ENCODE measurements at regions not wholly inside any gene's neighbourhood (a gene's known extent, or its start where the extent isn't known, plus 50 kb on each side); places are given as distances from the start of the nearest gene placed in this dataset.

DNA sequence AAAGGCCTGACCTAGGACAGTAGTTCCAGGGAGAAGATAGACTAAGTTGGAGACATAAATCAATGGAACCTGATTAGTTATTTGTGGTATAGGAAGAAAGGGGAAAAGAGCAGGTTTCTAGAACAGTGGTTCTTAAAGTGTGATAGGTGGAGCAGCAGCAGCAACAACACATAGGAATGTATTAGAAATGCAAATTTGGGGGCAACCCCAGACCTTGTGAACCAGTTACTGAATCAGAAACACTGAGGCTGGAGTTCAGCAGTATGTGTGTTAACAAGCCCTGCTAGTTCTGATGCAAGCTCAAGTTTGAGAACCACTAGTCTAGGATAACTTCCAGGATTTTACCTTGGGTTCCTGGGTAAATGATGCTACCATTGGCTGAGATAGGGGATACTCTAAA, 308.7 kb downstream of the EMP1 start:
- H3K9me2 ChIP-seq (ENCODE audit: low read depth, low read length) = no peaks in the 10 kb centered on the region
- H3K27me3 ChIP-seq (ENCODE audit: insufficient read depth, low read length) = no peaks in the 10 kb centered on the region
- H3K9ac ChIP-seq (ENCODE audit: low read length) = no peak overlapping the region
- H3K9me3 ChIP-seq (ENCODE audit: low read length) = no peaks in the 10 kb centered on the region
- H3F3A ChIP-seq (ENCODE audit: insufficient read depth, low read length) = no peaks in the 10 kb centered on the region
- no peak overlapping the region for H2AFZ ChIP-seq (ENCODE audit: low read length)
- no peak overlapping the region for H3K4me2 ChIP-seq (ENCODE audit: low read length)
- H3K27ac ChIP-seq (ENCODE audit: low read depth, low read length, poor library complexity, severe bottlenecking) = no peak overlapping the region
- no peaks in the 10 kb centered on the region for H4K20me1 ChIP-seq (ENCODE audit: insufficient read depth, low read length)
- TF ChIP-seq EZH2 (IDR thresholded peaks at IDR 0.05; ENCODE audit: borderline replicate concordance, low read length) = no peak
- TF ChIP-seq, protein P1, sequence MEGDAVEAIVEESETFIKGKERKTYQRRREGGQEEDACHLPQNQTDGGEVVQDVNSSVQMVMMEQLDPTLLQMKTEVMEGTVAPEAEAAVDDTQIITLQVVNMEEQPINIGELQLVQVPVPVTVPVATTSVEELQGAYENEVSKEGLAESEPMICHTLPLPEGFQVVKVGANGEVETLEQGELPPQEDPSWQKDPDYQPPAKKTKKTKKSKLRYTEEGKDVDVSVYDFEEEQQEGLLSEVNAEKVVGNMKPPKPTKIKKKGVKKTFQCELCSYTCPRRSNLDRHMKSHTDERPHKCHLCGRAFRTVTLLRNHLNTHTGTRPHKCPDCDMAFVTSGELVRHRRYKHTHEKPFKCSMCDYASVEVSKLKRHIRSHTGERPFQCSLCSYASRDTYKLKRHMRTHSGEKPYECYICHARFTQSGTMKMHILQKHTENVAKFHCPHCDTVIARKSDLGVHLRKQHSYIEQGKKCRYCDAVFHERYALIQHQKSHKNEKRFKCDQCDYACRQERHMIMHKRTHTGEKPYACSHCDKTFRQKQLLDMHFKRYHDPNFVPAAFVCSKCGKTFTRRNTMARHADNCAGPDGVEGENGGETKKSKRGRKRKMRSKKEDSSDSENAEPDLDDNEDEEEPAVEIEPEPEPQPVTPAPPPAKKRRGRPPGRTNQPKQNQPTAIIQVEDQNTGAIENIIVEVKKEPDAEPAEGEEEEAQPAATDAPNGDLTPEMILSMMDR (IDR thresholded peaks at IDR 0.05; ENCODE audit: low read length) = no peak
- no peaks in the 10 kb centered on the region for H3K79me2 ChIP-seq (ENCODE audit: insufficient read depth, low read length)
- H3K36me3 ChIP-seq (ENCODE audit: insufficient read depth, low read length) = no peaks in the 10 kb centered on the region
- H3K4me1 ChIP-seq (ENCODE audit: insufficient read depth, low read length, severe bottlenecking) = no peaks in the 10 kb centered on the region
- H3K4me3 ChIP-seq (ENCODE audit: low read depth, low read length, poor library complexity, severe bottlenecking) = no peak overlapping the region

DNA sequence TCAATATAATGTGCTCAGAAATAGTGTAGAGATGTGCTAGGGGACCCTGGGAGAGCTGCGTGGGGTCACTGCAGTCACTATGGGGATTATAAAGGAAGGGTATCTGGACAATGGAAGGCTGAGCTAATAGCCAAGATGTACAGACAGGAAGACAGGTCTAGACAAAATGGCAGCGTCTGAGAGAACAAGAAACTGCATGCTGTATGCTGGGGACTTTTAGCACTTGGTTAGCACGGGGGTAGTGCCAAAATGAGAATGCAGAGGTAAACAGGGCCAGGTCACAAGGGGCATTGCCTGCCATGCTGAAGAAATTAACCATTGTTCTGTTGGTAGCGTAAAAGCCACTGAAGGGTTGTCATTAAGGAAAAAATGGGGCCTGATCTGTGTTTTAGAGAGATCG, 308.2 kb downstream of the EMP1 start:
- TF ChIP-seq, protein P1 (IDR thresholded peaks at IDR 0.05; ENCODE audit: low read length) = no peak
- no peak for TF ChIP-seq EZH2 (IDR thresholded peaks at IDR 0.05; ENCODE audit: borderline replicate concordance, low read length)
- Histone ChIP-seq H4K20me1 (ENCODE audit: insufficient read depth, low read length) (no peaks in the 10 kb centered on the region), H3K79me2 (ENCODE audit: insufficient read depth, low read length) (no peaks in the 10 kb centered on the region), H3K27me3 (ENCODE audit: insufficient read depth, low read length) (no peaks in the 10 kb centered on the region), H3K9me2 (ENCODE audit: low read depth, low read length) (no peaks in the 10 kb centered on the region), H3K9ac (ENCODE audit: low read length) (no peak overlapping the region), H2AFZ (ENCODE audit: low read length) (no peak overlapping the region), H3K9me3 (ENCODE audit: low read length) (no peaks in the 10 kb centered on the region), H3K4me1 (ENCODE audit: insufficient read depth, low read length, severe bottlenecking) (no peaks in the 10 kb centered on the region), H3K4me3 (ENCODE audit: low read depth, low read length, poor library complexity, severe bottlenecking) (no peak overlapping the region), H3F3A (ENCODE audit: insufficient read depth, low read length) (no peaks in the 10 kb centered on the region), H3K4me2 (ENCODE audit: low read length) (no peak overlapping the region), H3K27ac (ENCODE audit: low read depth, low read length, poor library complexity, severe bottlenecking) (no peak overlapping the region), H3K36me3 (ENCODE audit: insufficient read depth, low read length) (no peaks in the 10 kb centered on the region)

GRCh38 chr12:13504074-13504473, 307.5 kb downstream of the EMP1 start:
- no peaks in the 10 kb centered on the region for H4K20me1 ChIP-seq (ENCODE audit: insufficient read depth, low read length)
- H3K27me3 ChIP-seq (ENCODE audit: insufficient read depth, low read length) = no peaks in the 10 kb centered on the region
- H3K36me3 ChIP-seq (ENCODE audit: insufficient read depth, low read length) = no peaks in the 10 kb centered on the region
- H3K9me2 ChIP-seq (ENCODE audit: low read depth, low read length) = no peaks in the 10 kb centered on the region
- H3K79me2 ChIP-seq (ENCODE audit: insufficient read depth, low read length) = no peaks in the 10 kb centered on the region
- TF ChIP-seq, protein P1 (IDR thresholded peaks at IDR 0.05; ENCODE audit: low read length) = no peak
- TF ChIP-seq EZH2 (IDR thresholded peaks at IDR 0.05; ENCODE audit: borderline replicate concordance, low read length) = no peak
- no peak overlapping the region for H2AFZ ChIP-seq (ENCODE audit: low read length)
- no peaks in the 10 kb centered on the region for H3F3A ChIP-seq (ENCODE audit: insufficient read depth, low read length)
- no peak overlapping the region for H3K4me3 ChIP-seq (ENCODE audit: low read depth, low read length, poor library complexity, severe bottlenecking)
- H3K9me3 ChIP-seq (ENCODE audit: low read length) = no peaks in the 10 kb centered on the region
- no peaks in the 10 kb centered on the region for H3K4me1 ChIP-seq (ENCODE audit: insufficient read depth, low read length, severe bottlenecking)
- no peak overlapping the region for H3K27ac ChIP-seq (ENCODE audit: low read depth, low read length, poor library complexity, severe bottlenecking)
- no peak overlapping the region for H3K9ac ChIP-seq (ENCODE audit: low read length)
- H3K4me2 ChIP-seq (ENCODE audit: low read length) = no peak overlapping the region

All from OCI-LY1 (cell line).